Right hindlimb (tissue), 1 donor: ENCODE measurements at regions not wholly inside any gene's neighbourhood (a gene's known extent, or its start where the extent isn't known, plus 50 kb on each side); places are given as distances from the start of the nearest gene placed in this dataset.

Experiments used
- DNase-seq: peaks from one replicate; pipeline ENCODE4 v3.0.0-alpha.2; 2018

DNA sequence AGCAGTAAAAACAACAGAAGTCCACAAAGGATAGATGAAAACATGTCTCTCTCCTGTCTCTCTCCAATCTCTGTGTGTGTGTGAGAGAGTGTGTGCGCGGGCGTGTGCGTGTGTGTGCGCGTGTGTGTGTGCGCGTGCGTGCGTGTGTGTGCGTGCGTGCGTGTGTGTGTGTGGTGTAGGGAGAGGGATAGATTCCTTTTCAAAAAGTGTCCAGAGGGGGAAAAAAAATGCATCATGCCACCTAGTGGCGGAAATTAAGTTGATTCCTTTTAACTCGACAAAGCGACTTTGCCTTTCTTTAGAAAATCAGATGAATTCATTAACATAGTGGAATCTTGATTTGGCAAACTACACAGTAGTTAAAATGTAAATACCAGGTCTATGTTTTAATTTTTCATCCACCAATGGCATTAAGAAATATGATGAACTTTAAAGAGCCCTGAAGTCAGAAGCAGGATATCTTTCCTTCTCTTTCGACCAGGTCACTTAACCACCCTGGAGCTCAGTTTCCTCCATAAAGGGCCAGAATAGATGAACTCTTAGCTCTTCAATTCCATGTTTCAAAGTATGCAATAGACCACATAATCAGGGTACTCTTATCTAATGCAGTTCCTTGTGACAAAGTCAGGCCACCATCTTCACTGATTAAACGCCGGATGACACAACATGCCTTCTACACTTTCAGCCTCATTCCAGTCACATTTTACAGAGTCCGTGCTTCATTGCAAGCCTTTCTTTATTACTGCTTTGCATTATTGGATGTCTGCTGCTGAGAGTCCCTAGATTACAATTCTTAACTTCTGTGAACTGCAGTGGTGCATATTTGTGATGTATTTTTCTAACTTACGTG, 162.8 kb downstream of the FBXO8 start:
- peak; percentile 87 for DNase-seq

DNA sequence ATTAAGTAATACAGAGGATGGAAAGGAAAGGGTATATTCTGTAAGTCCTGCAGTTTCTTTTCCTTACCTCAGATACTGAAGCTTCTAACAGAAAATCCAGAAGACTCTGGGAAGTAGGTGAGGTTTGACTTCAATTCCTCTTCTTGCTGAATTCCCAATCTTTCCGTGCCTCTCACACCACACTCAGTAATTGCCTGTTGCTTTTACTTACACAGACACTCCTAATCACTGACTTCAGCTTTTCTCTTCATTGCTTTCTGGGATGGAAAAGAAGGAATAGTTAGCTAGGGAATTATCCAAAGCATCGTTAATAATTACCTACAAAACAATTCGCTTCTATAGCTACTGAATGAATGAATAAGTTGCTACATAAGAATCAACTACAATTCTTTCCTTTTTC, 163.6 kb downstream of the FBXO8 start:
- DNase-seq = no peak

- no peak for DNase-seq
Measured at GRCh38 chr4:174119051-174119450, 164.4 kb downstream of the FBXO8 start.

DNA sequence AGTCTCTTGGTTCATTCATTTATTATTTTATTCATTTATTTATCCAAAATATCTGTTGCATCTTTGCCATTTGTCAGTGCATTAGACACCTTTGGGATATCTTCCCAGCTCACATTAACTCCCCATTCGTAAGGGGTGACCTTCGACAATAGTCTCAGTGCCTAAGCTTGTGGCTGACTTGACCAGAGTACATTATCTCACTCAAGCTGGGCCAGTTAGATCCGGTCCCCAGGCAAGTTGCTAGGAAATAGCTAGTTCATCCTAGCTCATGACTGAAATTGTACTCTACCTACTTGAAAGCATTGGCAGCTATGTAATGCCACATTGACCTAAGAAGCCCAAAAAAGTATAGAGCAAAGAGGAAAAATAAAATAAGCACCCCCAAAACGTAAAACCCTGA, 165.3 kb downstream of the FBXO8 start:
- no peak for DNase-seq

GRCh38 chr4:174117445-174117844, 166.0 kb downstream of the FBXO8 start:
- DNase-seq = no peak

- DNase-seq = no peak
Measured at GRCh38 chr4:174116021-174116420, 167.4 kb downstream of the FBXO8 start.

GRCh38 chr4:174111422-174111821, 172.0 kb downstream of the FBXO8 start:
- no peak for DNase-seq

GRCh38 chr4:174110180-174110579, 173.3 kb downstream of the FBXO8 start:
- no peak for DNase-seq

GRCh38 chr4:174107746-174108354, 175.6 kb downstream of the FBXO8 start:
- DNase-seq = no peak

- no peak for DNase-seq
Measured at GRCh38 chr4:174105202-174105601, 178.3 kb downstream of the FBXO8 start.

DNA sequence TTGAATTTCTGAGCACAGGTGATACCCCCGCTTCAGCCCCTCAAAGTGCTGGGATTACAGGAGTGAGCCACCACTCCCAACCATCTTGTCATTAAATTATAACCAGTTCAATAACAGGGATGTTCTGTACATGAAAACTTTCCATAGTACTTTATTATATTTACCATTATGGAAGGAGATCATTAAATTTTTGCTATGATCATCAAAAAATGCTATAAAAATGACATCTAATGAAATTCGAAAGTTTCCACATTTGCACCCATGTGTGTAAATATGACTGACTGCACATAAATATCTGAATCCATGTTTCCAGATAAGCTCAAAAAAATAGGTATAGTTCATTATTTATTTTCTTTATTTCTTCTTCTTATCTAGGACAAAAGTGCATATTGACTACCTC, 182.6 kb downstream of the FBXO8 start:
- DNase-seq = no peak

DNA sequence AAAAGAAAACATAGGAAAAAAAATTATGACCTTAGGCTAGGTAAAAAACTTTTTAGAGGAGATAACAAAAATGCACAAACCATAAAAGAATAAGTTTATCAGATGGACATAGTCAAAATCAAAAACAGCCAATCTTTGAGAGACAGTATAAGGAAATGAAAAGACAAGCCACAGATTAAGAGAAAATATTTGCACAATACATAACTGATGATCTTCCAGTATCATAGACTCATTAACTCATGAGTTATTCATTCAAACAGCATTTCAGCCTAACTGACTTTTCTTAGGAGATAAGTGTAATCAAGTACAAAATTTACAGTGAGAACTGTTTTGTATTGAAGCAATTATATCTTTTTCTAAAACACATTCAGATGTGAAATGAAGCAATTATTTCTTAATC, 183.8 kb downstream of the FBXO8 start:
- no peak for DNase-seq

DNA sequence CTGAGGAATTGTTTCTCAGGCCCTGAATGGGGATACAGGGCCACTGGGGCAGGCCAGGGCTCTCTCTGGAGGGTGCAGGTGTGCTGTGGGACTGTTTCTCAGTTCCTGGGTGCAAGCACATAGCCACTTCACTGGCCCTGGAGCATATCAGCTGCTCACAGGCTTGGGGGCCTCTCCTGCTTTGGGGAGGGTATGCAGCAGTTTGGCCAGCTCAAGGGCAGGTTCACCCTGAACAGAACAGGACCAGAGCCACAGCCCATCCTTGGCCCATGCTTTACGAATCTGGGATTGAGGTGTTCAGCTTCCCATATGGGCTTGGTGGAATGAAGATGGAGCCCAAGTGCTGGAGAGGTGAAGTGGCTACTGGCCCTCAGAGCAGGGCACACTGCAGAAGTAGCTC, 186.5 kb downstream of the FBXO8 start:
- no peak for DNase-seq

GRCh38 chr4:174096456-174096855, 187.0 kb downstream of the FBXO8 start:
- no peak for DNase-seq

GRCh38 chr4:174091130-174091529, 192.3 kb downstream of the FBXO8 start:
- DNase-seq = no peak

GRCh38 chr4:174089711-174090110, 193.8 kb downstream of the FBXO8 start:
- no peak for DNase-seq

- no peak for DNase-seq
Measured at GRCh38 chr4:174088795-174089194, 194.7 kb downstream of the FBXO8 start.

DNA sequence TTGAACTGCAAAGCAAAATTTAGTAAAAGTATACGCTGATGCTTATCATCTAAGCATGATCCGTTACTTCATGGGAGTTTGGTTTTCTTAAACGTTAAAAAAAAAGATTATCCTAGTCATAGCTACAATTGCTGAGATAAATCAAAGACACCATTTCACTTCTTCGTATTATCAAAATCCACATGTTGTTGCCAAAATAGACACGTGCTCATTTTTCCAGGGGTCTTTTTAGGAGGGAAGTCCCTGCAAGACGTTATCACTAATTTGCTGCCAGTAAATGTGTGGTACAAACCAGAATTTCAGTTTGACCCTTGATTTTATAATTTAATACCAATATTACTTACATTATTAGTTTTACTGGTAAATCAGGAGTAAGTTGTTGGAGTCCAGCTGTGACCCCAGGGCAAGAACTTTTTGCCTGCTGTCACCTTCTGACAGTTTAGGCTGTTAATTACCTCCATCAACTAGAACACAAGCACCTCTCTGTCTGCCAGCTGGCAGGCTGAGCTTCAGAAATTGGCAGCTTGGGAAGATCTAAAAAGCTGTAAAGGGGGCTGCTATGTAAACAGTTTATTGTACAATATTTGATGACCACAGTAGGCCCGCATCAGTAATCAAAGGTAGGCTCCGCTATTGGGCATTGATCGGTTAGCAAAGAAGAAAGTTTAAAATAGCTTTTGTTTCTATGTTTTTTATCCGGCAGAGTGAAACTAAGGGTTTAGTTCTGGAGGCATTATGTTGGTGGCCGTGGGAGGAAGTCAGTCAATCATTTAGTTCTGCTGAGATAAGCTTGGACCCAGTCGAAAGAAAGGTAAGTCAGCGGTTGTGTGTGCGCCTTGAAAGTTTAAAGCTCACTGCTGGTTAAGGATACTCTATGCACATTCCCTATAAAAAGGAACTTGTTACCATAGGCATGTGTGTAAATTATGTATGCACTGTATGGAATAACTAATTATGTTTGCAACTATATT, 196.4 kb downstream of the FBXO8 start:
- DNase-seq = no peak

- DNase-seq = no peak
Measured at GRCh38 chr4:174084981-174085380, 198.5 kb downstream of the FBXO8 start.

DNA sequence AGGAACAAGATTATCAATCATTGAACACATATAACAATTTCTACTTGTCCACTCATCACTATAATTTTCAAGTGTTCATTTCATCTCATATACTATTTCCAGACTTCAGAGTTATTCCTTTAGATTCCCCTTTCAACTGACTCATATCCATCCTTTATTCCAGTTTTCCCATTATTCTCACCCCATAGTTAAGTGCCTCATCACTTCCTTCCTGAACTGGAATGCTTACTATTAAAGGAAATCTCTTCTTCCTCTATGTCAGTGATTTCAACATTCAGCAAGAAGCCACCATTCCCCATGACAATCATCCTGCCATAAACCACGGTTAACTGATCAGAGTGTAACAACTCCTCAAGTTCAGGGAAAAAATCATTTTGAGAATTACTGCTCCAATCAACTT, 198.9 kb downstream of the FBXO8 start:
- no peak for DNase-seq

DNA sequence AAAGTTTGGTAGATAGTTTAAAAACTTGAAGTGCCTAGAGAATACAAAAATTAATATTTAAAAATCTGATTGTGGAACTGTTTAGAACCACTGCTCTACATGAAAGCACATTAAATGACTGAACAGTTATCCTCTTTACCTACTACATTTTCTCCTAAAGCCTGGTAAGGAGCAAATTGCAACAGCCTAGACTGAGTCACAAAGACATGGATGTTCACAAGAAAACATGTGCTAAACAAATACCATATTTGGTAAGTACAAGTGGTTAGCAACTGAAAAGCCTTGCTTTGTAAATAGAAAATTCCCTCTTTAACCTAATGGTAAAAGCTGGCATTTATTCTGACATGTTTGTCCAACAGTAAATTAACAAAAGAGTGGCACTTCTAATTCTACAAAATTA, 203.1 kb downstream of the FBXO8 start:
- no peak for DNase-seq

DNA sequence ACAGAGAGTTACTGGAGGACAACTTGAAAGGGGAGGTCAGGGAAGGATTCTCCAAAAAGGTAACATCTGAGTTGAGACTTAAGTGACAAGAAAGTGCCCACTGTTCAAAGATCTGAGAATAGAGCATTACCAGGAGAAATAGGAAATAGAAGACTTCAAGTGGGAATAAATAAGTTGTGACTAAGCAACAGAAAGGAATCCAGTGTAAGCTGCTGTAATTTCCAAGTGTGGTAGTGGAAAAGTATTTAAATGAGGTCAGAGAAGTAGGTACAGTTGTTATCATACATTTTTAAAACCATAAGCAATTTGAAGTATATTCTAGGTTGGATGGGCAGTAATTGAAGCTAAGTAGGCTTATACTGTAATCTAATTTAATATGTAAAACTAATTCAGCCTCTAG, 211.9 kb downstream of the FBXO8 start:
- no peak for DNase-seq

DNA sequence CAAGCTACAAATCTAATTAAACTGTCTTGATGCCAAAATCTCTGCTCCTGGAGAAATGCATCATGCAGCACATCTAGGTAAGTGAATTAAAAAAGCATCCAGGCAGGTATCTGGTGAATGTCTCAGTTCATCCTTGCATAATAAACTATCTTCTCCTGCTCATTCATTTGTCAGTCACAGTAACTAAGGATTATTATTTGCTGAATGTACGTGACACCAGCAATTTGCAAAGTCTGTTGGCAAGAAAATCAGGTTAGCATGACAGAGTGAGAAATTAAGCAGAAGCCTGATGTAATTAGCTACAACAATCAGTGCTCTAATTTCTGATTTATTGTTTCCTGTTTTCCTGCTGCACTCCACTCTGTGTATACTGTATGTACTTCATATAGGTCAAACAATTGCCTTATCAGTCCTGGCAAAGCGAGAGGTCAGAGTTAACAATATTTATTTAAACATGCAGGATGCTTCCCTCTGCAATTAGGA, 213.6 kb downstream of the FBXO8 start:
- no peak for DNase-seq
